RWPE1 (cell line): ENCODE measurements at regions not wholly inside any gene's neighbourhood (a gene's known extent, or its start where the extent isn't known, plus 50 kb on each side); places are given as distances from the start of the nearest gene placed in this dataset.

Experiments
- CTCF ChIA-PET: fragments of 350-600 bp; sonication (Branson Sonifier 250); formaldehyde crosslinking; extraction: SDS; loops from one replicate; lab custom pipeline; 2021; lab: Yijun Ruan, JAX
- POLR2A ChIA-PET: fragments of 400-600 bp; formaldehyde crosslinking; extraction: SDS; loops from one replicate; lab custom pipeline; 2020; ENCODE audit warnings: antibody characterized with exemption; ENCODE audit not compliant: low non-redundant PET; lab: Yijun Ruan, JAX
- DNase-seq: peaks from one replicate; pipeline ENCODE4 v3.0.0; 2012; ENCODE audit warnings: low spot score
- H3K27ac ChIP-seq: fragments of 450-650 bp; 2 replicates; pipeline ENCODE4 v1.5.1; 2017
- CTCF ChIP-seq: fragments of 450-650 bp; conservative IDR thresholded peaks from 2 replicates; pipeline ENCODE4 v1.5.1; 2017; ENCODE audit warnings: low read depth, mild to moderate bottlenecking

- POLR2A ChIA-PET = no interaction called here
- DNase-seq = peak; percentile 28
- H3K27ac ChIP-seq = no peak overlapping the region
- CTCF ChIA-PET = no interaction called here
- no peak for TF ChIP-seq CTCF
Observed at GRCh38 chr3:182436547-182436946, 356.8 kb upstream of the ATP11B start.

DNA sequence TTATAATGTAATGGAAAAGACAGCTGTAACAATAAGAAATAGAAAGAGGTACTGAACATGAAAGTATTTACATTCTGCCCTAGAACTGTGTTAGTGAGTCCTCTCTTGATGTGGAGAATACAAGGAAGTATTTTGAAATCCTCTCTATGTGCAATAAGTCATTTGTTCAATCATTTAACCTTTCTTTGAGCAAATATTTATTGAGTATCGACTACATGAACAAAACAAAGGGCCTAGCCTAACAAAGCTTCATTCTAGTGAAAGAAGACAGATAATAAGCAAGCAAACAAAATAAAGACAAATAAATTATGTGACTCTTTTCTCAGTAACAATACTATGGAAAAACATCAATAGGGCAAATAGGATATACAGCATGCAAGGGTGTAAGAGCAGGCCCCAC is 354.9 kb upstream of the ATP11B start:
- DNase-seq = no peak
- H3K27ac ChIP-seq = no peak overlapping the region
- ChIA-PET POLR2A (no interaction called here), CTCF (interaction anchor here (0.7 kb wide), 1 partner anchor 157 kb away, joined by 3 read pairs; no protein-coding TSS in a partner anchor)
- no peak for TF ChIP-seq CTCF

DNA sequence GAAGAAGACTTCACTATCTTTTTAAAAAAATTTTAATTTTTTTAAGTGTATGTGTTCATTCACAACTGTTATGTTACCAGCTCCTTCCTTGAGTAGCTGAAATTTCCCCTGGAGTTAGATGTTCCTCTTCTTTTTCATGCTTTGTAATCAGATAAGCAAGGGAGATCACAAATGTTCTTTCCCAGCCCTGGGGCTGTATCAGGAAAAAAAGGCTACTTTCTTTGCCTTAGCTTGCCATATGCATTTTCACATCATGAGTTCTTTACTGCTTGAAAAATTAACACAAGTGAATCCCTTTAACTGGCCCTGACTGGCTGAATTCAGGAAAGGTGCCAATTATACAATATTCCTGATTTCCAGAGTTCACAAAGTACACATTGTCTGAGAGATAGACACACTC is 353.2 kb upstream of the ATP11B start:
- ChIA-PET CTCF (interaction anchor here (0.5 to 0.6 kb wide), 2 partner anchors 38 to 135 kb away, joined by 3 to 7 read pairs; no protein-coding TSS in a partner anchor), POLR2A (no interaction called here)
- H3K27ac ChIP-seq = no peak overlapping the region
- no peak for TF ChIP-seq CTCF
- DNase-seq = no peak

DNA sequence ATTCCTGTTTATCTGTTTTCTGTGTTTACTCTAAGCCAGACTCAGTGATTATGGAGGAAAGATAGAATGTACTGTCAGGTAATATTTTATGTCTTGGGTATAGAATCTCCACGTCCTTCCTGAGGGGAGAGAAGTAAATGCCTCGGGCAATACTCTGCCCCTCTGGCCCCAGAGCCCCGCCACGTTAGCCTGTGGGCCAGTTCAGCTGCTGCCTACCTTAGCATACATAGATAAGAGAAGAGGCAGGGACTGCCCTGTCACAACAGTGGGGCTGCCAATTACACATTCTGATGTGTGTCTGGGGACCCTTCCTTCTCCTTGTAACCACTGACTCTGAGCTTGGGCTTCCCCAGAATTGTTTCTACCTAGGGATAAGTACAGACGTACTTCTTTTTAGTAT is 347.7 kb upstream of the ATP11B start:
- DNase-seq = no peak
- TF ChIP-seq CTCF = no peak
- CTCF ChIA-PET = no interaction called here
- POLR2A ChIA-PET = no interaction called here
- H3K27ac ChIP-seq = no peak overlapping the region

GRCh38 chr3:182450942-182451787 is 342.1 kb upstream of the ATP11B start:
- TF ChIP-seq CTCF = no peak
- no peak overlapping the region for H3K27ac ChIP-seq
- DNase-seq = no peak
- CTCF ChIA-PET = no interaction called here
- POLR2A ChIA-PET = no interaction called here

DNA sequence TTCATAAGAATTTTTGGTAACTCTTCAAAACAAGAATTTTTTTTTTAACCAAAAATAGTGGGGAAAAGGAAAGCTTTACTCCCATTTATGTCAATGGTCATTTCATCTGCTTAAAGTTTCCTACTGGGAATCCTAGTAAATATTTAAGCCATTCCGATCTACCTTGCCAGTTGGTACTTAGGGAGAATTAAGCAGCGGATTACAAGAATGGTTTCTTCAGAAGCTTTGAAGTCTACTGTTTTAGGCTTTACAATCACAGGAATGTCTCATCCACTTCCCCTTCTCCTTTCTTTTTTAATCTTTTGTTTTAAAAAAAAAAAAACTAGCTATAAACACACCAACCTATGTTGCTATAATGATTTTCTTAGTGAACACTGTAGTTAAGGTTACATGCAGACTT is 341.4 kb upstream of the ATP11B start:
- TF ChIP-seq CTCF = no peak
- DNase-seq = no peak
- H3K27ac ChIP-seq = no peak overlapping the region
- ChIA-PET POLR2A (no interaction called here), CTCF (no interaction called here)
